Transverse colon (tissue), 4 donors: ENCODE measurements at regions not wholly inside any gene's neighbourhood (a gene's known extent, or its start where the extent isn't known, plus 50 kb on each side); places are given as distances from the start of the nearest gene placed in this dataset.

Experiments used
- DNase-seq: peaks from one replicate; pipeline ENCODE4 v3.0.0-alpha.2; 2019
- H3K27ac ChIP-seq, 4 donors: fragments of 200-600 bp; sonication (generic); 2 replicates each; pipeline ENCODE4 v1.5.1; 2016 to 2018; ENCODE audit warnings: inconsistent platforms in 4 of 4
- H3K27me3 ChIP-seq: fragments of 200-600 bp; sonication (generic); 2 replicates; pipeline ENCODE4 v1.5.1; 2017; ENCODE audit warnings: inconsistent platforms
- H3K36me3 ChIP-seq, 4 donors: fragments of 200-600 bp; sonication (generic); 2 replicates each; pipeline ENCODE4 v1.5.1; 2017 to 2019; ENCODE audit warnings: inconsistent platforms in 4 of 4
- H3K4me1 ChIP-seq, 4 donors: fragments of 200-600 bp; sonication (generic); 2 replicates each; pipeline ENCODE4 v1.5.1; 2017 to 2020; ENCODE audit warnings: inconsistent platforms in 4 of 4
- H3K4me3 ChIP-seq, 4 donors: fragments of 200-600 bp; sonication (generic); 1 replicate in 1 of 4; 2 replicates in 3 of 4; pipeline versions ENCODE4 v1.5.1 to v1.6.1; 2017 to 2019; ENCODE audit warnings: inconsistent platforms in 4 of 4
- H3K9me3 ChIP-seq, 2 donors: fragments of 200-600 bp; sonication (generic); 2 replicates each; pipeline ENCODE4 v1.5.1; 2017 to 2019; ENCODE audit warnings: inconsistent platforms in 2 of 2
- CTCF ChIP-seq, 5 experiments: fragments of 200-600 bp in 3 of 5; fragments of 450-650 bp in 2 of 5; sonication (generic) in 3 of 5; IDR thresholded peaks; 1 replicate in 2 of 5; 2 replicates in 3 of 5; pipeline ENCODE4 v1.5.1; 2016 to 2017; ENCODE audit warnings: antibody characterized with exemption in 5 of 5, inconsistent platforms in 3 of 5, mild to moderate bottlenecking in 2 of 5, moderate library complexity in 1 of 5
- EP300 ChIP-seq: sonication (generic); formaldehyde crosslinking; IDR thresholded peaks from one replicate; pipeline ENCODE4 v1.6.1; 2017; ENCODE audit warnings: antibody characterized with exemption, low read depth
- POLR2A ChIP-seq: fragments of 450-650 bp; IDR thresholded peaks from one replicate; pipeline ENCODE4 v1.6.1; 2016; ENCODE audit warnings: antibody characterized with exemption, mild to moderate bottlenecking, moderate library complexity
- POLR2AphosphoS5 ChIP-seq, 3 donors: sonication (generic); formaldehyde crosslinking; IDR thresholded peaks; one replicate each; pipeline ENCODE4 v1.6.1; 2016; ENCODE audit warnings: antibody characterized with exemption in 3 of 3
- WGBS, 2 donors: methylation state at CpG; one replicate each; pipeline ENCODE4 v1.1.5; 2018; ENCODE audit warnings: low coverage in 1 of 2; 5-methylcytosine and 5-hydroxymethylcytosine counted together
- in situ Hi-C, 4 donors: fragments of 200-750 bp; cut with MboI; loops; one replicate each; pipeline versions ENCODE4 v1.15.0 to v1.15.1; 2017; ENCODE audit warnings: low sequenced_read_pairs in 3 of 4, low pct_ligation_motif_present in 1 of 4, low pct_unique_long_range_greater_than_20kb in 1 of 4
- intact Hi-C: fragments of 100-400 bp; cut with DNase I; formaldehyde crosslinking; loops from one replicate; pipeline ENCODE4 v1.15.1; 2023; ENCODE audit warnings: low total_unique reads

- intact Hi-C loops: no loop called here
- no peak overlapping the region for H3K27ac ChIP-seq
- H3K27me3 ChIP-seq: no peaks in the 10 kb centered on the region
- 40 to 46% methylated on average over 1 of the region's 1 CpG for WGBS, 2 donors
- no peaks in the 10 kb centered on the region for H3K9me3 ChIP-seq
- H3K4me3 ChIP-seq: no peak overlapping the region
- H3K36me3 ChIP-seq: no peaks in the 10 kb centered on the region
- H3K4me1 ChIP-seq: no peaks in the 10 kb centered on the region
- in situ Hi-C loops: no loop called here
- DNase-seq: no peak
- no peak for TF ChIP-seq CTCF (IDR thresholded peaks at IDR 0.05)
- TF ChIP-seq POLR2A: no peak
- no peak for TF ChIP-seq EP300
- no peak for TF ChIP-seq POLR2AphosphoS5 (IDR thresholded peaks at IDR 0.05)
These were observed 668.4 kb downstream of the FAT4 start for GRCh38 chr4:125983168-125983567.

- WGBS, 2 donors: 51 to 67% methylated on average over 2 to 3 of the region's 3 CpGs
- no peak for DNase-seq
- no peaks in the 10 kb centered on the region for H3K36me3 ChIP-seq
- H3K4me1 ChIP-seq: no peaks in the 10 kb centered on the region
- in situ Hi-C loops (no loop called here), intact Hi-C loops (no loop called here)
- H3K9me3 ChIP-seq: no peaks in the 10 kb centered on the region
- H3K27ac ChIP-seq: no peak overlapping the region
- TF ChIP-seq CTCF (IDR thresholded peaks at IDR 0.05) (no peak), POLR2A (no peak), POLR2AphosphoS5 (IDR thresholded peaks at IDR 0.05) (no peak), EP300 (no peak)
- no peak overlapping the region for H3K4me3 ChIP-seq
- H3K27me3 ChIP-seq: no peaks in the 10 kb centered on the region
These were observed 671.1 kb downstream of the FAT4 start for GRCh38 chr4:125985856-125986255.

DNA sequence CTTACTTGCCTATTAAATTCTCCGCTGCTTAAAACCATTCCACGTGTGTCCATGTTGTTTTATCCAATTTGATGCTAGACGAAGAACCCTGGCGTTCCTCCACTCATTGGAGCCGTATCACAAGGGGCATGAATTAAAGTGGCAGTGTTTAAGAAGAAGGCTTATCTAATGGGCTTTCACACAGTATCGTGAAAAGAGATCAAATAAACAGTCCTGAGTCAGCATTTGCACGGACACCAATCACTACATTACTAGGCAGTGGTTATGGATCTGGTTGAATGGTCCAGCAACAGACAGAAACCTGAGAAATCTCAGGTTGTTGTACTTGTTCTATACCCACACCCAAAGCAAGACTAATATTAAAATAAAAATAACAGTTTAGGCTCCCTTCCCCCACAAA, 671.6 kb downstream of the FAT4 start:
- intact Hi-C loops (no loop called here), in situ Hi-C loops (no loop called here)
- no peak for DNase-seq
- H3K4me1 ChIP-seq: no peaks in the 10 kb centered on the region
- WGBS, 2 donors: 88 to 100% methylated on average over 6 to 7 of the region's 7 CpGs
- H3K9me3 ChIP-seq: no peaks in the 10 kb centered on the region
- no peak for TF ChIP-seq CTCF (IDR thresholded peaks at IDR 0.05)
- no peak for TF ChIP-seq POLR2AphosphoS5 (IDR thresholded peaks at IDR 0.05)
- no peak for TF ChIP-seq POLR2A
- TF ChIP-seq EP300: no peak
- H3K27me3 ChIP-seq: no peaks in the 10 kb centered on the region
- H3K27ac ChIP-seq: no peak overlapping the region
- H3K36me3 ChIP-seq: no peaks in the 10 kb centered on the region
- no peak overlapping the region for H3K4me3 ChIP-seq

- in situ Hi-C loops (no loop called here), intact Hi-C loops (no loop called here)
- 86 to 91% methylated on average over 1 of the region's 1 CpG for WGBS, 2 donors
- no peak for DNase-seq
- Histone ChIP-seq H3K27ac (no peak overlapping the region), H3K36me3 (no peaks in the 10 kb centered on the region), H3K27me3 (no peaks in the 10 kb centered on the region), H3K9me3 (no peaks in the 10 kb centered on the region), H3K4me3 (no peak overlapping the region), H3K4me1 (peaks cover 0 to 9% (median 0%) of the 10 kb centered on the region in 4 donors)
- TF ChIP-seq EP300 (no peak), POLR2AphosphoS5 (IDR thresholded peaks at IDR 0.05) (no peak), CTCF (IDR thresholded peaks at IDR 0.05) (no peak), POLR2A (no peak)
These were observed 673.7 kb downstream of the FAT4 start for GRCh38 chr4:125988464-125988863.
